NAMALWA (cell line): ENCODE measurements at regions not wholly inside any gene's neighbourhood (a gene's known extent, or its start where the extent isn't known, plus 50 kb on each side); places are given as distances from the start of the nearest gene placed in this dataset.
"Not testable (repeated sequence)": the region's sequence is repeated elsewhere in the genome, so short reads cannot be mapped to it uniquely, and the experiment has no call there.

Experiments used
- DNase-seq: peaks from one replicate; pipeline ENCODE4 v3.0.0-alpha.2; 2015; ENCODE audit warnings: low spot score

- DNase-seq: no peak
Observed at GRCh38 chr14:65153101-65153500, 50.8 kb upstream of the MAX start.

- DNase-seq: no peak
Observed at GRCh38 chr14:65156568-65157366, 54.5 kb upstream of the MAX start.

GRCh38 chr14:65159281-65160062 is 57.2 kb upstream of the MAX start:
- peak; percentile 14 for DNase-seq

GRCh38 chr14:65160091-65160490 is 57.8 kb upstream of the MAX start:
- no peak for DNase-seq

GRCh38 chr14:65162031-65162430 is 59.7 kb upstream of the MAX start:
- DNase-seq: no peak

GRCh38 chr14:65164068-65164824 is 61.9 kb upstream of the MAX start:
- peak; percentile 66 for DNase-seq

GRCh38 chr14:65164825-65165135 is 62.5 kb upstream of the MAX start:
- DNase-seq: no peak

- DNase-seq: peak; percentile 60
Observed at GRCh38 chr14:65167072-65167645, 64.8 kb upstream of the MAX start.

GRCh38 chr14:65168840-65169239 is 66.5 kb upstream of the MAX start:
- no peak for DNase-seq

GRCh38 chr14:65169351-65169750 is 67.0 kb upstream of the MAX start:
- peak; percentile 17 for DNase-seq

GRCh38 chr14:65170318-65170717 is 68.0 kb upstream of the MAX start:
- no peak for DNase-seq

GRCh38 chr14:65170768-65171507 is 68.6 kb upstream of the MAX start:
- no peak for DNase-seq

- no peak for DNase-seq
Observed at GRCh38 chr14:65173973-65174693, 71.8 kb upstream of the MAX start.

GRCh38 chr14:65174783-65175182 is 72.5 kb upstream of the MAX start:
- no peak for DNase-seq

GRCh38 chr14:65177551-65177950 is 75.2 kb upstream of the MAX start:
- DNase-seq: no peak

- not testable (repeated sequence) for DNase-seq
Observed at GRCh38 chr14:65179231-65179630, 76.9 kb upstream of the MAX start.

GRCh38 chr14:65179918-65180724 is 77.8 kb upstream of the MAX start:
- DNase-seq: peak; percentile 41

- DNase-seq: no peak
Observed at GRCh38 chr14:65180725-65181025, 78.4 kb upstream of the MAX start.

- no peak for DNase-seq
Observed at GRCh38 chr14:65184032-65184764, 81.9 kb upstream of the MAX start.

- no peak for DNase-seq
Observed at GRCh38 chr14:65185829-65186228, 83.5 kb upstream of the MAX start.
